COLO668 (cell line): ENCODE measurements at regions not wholly inside any gene's neighbourhood (a gene's known extent, or its start where the extent isn't known, plus 50 kb on each side); places are given as distances from the start of the nearest gene placed in this dataset.

Experiments used
- DNase-seq: peaks from one replicate; lab custom pipeline; 2025; ENCODE audit not compliant: unreplicated experiment; lab: John Stamatoyannopoulos, UW

GRCh38 chr10:44064987-44065787, 319.7 kb downstream of the CXCL12 start:
- no peak for DNase-seq

DNA sequence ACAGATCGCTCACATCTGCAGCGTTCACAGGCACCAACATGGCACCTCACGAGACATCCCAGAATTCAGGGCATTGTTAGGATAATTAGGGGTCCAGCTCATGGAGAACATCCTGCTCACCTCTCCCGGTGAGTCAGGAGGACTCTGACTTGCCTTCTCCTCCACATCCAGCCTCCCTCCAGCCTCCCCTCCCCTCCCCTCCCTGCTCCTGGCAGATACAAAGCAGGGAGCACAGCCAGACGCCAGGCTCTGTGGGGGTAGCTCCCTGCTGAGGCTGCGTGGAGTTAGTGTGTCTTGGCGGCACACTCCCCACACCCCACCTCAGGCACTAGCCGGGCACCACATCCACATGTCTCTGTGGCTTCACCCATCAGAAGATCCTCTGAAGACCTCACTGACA, 320.6 kb downstream of the CXCL12 start:
- no peak for DNase-seq

- DNase-seq = no peak
Observed at GRCh38 chr10:44063686-44064085, 321.2 kb downstream of the CXCL12 start.

DNA sequence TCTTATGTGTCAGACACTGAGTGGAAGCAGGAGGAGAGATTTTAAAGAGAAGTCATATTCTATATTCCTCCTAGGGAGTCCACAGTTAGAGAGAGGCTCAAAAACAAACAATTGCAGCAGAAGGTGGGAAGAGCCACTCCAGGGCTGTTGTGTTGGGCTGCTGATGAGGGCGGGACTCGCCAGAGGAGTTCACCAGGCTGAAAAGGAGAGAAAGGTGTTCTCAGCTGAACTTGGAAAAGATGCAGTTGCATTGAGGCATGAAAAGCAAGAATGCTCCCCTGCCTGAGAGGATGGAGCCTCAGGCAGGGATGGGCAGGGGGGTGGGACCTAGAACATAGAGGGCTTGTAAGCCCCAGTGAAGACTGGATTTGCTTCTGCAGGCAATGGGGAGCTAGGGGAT, 324.2 kb downstream of the CXCL12 start:
- no peak for DNase-seq

DNA sequence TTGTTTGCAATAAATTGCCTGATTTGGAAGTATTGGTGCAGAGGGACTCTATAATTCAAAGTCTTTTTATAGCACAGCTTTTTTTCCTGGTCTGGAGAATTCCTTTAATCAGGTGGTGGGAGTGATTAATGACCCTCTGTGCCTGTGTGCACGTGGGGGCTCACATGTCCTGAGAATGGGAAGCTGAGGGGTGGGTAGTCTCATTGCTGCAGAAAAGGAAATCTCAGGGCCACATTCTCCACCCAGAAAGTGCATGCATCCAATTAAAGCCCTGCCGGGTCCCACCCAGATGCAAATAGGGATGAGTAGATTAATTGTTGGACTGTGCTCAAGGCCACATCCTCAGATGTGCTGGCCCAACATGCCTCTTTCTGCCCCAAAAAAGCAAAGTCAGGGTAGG, 324.7 kb downstream of the CXCL12 start:
- DNase-seq = no peak

- no peak for DNase-seq
Observed at GRCh38 chr10:44058259-44058658, 326.6 kb downstream of the CXCL12 start.

DNA sequence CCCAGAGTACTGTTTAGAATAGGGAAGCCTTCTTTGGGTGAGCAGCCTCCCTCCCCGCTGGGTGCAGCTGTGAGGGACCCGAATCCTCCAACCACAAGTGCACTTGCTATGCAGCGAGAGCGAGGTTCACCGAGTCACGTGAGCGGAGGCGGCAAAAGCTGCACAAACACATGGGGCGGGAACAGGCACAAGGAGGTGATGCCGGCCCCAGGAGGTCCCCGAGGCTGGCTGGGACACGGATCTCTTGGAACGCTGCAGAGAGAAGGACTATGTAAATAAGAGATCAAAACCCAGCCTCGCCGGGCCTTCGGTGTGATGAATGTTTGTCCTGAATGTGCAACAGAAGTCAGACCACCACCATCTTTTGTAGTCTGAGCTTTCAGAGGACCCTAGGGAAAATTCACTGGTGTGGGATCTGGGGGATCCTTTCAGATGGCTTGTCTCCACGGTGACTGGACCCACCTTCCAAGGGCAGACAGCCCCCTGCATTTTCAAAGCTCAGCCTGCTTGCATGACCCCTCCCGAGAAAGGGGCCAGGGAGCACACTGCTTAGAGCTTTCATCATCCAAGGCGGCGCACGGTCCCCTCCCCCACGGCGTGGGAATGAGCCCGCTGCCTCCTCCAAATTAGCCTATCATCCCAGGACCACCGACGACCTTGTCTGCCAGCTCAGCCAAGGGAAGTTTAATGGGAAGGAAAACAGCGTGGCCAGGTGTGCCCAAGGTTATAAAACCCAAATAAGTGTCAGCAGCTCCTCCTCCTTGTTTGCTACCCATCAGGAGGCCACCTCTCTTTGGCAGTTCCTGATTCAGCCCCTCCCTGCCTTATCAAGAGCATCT, 327.7 kb downstream of the CXCL12 start:
- DNase-seq = no peak

DNA sequence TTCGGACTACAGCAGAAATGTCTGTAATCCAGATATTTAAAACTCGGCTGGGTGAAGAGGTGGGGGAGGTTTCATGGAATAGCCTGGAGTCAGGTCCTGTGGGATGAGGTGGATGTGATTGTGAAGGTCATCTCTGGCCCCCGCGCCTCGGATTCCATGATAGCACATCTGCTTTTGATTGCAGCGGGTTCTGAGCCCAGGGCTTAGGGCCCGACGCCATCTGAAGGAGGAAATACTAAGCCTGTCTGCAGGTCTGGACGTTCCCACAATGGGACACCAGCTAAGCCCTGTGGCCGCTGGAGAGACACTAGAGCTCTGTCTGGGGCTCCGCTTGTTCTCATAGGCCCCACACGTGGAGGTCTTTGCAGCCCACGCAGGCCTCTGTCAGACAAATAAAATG, 328.7 kb downstream of the CXCL12 start:
- DNase-seq = no peak

GRCh38 chr10:44054046-44054445, 330.9 kb downstream of the CXCL12 start:
- DNase-seq = no peak

DNA sequence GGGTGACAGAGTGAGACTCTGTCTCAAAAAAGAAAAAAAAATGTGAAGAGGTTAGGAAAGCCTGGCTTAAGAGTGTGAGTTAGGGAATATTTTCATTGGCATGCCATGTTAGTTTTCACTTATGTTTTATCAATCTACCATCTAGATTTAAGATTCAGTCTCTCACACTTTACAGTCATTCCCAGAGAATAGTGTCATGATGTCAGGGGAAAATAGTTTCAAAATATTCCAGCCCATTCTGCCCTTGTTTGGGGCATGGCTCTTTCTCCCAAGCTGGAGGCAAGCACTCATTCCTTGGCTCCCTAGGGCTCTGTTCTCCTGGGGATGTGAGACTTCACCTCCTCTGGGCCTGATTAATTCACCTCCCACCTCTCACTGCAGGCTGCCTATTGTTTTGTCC, 331.5 kb downstream of the CXCL12 start:
- DNase-seq = no peak

DNA sequence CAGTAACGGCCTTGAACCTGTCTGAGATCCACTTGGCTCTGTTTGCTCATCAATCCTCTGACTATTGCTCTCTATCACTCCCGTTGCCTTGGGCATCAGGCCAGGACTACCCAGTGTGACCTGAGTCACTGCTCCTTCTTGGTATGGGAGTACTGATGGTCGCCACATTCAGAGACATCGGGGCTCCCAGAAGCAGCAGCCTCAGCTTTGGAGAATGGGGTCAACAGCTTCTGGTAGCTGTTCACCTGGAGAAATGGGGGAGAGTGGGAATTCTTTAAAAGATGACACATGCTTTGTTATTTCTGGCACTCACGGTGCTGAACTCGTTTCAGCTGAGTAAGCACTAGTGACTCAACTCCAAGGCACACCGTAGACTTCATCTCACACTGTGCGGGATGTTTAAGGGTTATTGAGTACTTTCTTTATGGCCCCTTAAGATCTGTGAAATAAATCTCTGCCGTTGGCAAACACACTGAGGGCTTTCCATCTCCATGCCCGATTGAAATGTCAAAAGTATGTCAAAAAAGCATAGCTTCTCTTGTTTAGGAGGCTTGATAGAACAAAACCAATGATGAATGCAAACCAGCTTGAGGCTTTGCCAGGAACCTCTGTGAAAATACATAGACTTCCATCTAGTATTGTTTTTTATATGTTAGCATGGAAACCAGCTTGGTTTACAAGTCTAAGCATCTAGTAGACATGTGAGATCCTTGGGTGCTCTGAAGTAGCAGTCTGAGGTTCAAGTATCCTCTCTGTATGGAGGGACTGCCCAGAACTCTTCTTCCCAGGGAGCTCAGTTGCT, 333.1 kb downstream of the CXCL12 start:
- DNase-seq = no peak

DNA sequence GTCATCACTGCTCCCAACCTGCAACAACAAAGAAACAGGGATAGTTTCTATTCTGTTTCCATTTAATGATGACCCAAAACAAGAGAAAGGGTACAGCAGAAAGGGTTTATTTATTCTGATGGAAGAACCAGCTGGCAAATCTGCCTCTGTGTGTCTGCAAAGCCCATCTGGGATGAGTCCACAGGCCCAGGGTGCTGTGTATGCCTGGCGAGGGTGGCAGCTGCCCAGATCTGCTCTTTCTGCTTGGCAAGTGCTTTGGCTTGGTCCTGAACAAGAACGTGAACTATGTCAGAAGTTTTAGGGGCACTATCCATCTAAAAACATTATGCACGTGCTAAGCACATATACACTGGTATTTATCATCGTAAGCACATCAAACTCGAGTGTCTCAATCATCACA, 333.8 kb downstream of the CXCL12 start:
- DNase-seq = no peak

- no peak for DNase-seq
Observed at GRCh38 chr10:44049301-44050015, 335.4 kb downstream of the CXCL12 start.

DNA sequence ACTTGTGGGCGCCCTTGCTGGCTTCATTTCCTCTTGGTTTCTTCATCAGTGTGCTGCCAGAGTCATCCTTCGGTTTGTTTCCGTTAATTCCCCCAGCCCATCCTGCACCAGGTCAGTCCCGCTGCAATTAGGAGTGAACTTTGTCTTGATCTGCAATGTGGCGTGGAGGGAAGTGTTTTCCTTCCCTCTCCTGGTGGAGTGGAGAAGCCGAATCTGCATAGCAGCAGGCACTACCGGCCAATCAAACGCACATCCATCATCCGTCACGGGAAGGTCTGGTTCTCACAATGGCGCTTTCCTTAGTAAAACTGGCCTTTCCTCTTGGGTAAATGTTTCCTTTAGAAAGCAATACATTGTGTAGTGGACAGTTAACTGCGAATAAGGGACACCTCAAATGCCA, 337.5 kb downstream of the CXCL12 start:
- no peak for DNase-seq

- DNase-seq = no peak
Observed at GRCh38 chr10:44046605-44047004, 338.3 kb downstream of the CXCL12 start.

DNA sequence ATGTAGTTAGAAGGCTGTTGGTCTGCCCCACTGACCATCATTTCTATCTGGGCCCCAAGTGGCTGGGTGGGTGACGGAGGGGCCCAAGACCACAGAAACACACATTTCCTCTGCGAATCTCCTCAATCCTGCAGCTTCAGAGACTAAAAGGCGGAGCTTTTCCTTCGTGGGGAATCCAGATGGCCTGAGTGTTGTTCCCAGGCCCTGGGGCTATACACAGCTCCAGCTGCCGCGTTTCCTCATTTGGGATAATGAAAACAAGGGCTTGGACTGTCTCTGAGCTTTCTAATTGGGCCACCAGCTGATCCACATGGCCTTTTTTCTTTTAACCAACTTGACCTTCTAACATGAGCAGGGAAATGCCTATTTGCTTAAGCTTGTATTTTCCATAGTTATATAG, 339.9 kb downstream of the CXCL12 start:
- DNase-seq = no peak

DNA sequence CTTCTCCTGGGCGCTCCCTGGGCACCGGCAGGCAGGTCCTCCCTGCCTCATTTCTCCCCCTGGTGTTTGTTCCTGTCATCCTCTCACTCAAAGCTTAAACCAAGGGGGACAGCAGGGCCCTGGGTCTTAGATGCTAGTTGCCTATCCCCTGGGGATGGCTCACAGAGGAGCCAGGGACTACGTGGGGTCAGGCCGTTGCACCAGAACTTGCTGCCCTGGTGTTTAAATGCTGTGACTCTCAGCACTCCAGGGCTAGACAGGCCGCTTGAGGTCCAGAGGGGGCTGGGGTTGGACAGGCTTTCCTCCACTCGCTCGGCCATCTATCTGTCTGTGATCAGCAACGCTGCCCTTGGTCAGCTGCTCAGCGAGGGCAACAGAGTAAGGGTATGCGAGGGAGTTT, 340.3 kb downstream of the CXCL12 start:
- no peak for DNase-seq

GRCh38 chr10:44043646-44044375, 341.1 kb downstream of the CXCL12 start:
- no peak for DNase-seq

DNA sequence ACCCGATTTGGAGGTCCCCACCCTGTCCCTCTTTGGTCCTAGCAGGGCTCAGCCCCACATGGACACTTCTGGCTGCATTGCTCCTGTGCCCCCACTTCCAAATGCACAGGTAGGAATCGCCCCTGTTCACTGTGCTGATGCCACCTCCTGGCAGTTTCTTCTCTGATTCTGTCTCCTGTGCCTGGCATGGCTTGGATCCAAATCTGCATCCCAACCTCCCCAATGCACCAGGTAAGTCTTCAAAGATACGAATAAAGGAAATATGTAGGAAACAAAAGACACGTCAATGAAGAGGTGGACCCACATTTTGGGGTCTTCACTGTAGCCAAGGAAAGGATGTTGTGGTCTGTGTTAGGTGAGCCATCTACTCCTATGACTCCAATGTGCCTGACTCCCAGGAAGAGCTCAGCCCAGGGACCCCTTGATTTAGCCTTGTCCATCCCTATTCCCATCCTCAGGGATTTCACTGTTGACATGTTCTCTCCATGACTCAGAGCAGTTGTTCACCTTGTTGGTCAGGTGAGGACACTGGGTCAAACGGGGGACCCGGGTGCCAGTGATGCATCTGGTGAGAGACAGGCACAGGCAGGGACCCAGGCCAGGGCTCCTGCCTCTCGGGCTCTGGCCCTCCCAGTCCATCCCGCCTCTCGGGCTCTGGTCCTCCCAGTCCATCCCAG, 341.8 kb downstream of the CXCL12 start:
- no peak for DNase-seq
